HUES6 (cell line): ENCODE measurements at regions not wholly inside any gene's neighbourhood (a gene's known extent, or its start where the extent isn't known, plus 50 kb on each side); places are given as distances from the start of the nearest gene placed in this dataset.

ENCODE experiments used
- H3K27ac ChIP-seq: 2 replicates; pipeline ENCODE4 v1.7.0; 2013; ENCODE audit warnings: low read depth, mild to moderate bottlenecking, low read length, inconsistent platforms
- H3K27me3 ChIP-seq: 2 replicates; pipeline ENCODE4 v1.6.1; 2013; ENCODE audit warnings: low read length; ENCODE audit not compliant: control insufficient read depth, insufficient read depth
- H3K36me3 ChIP-seq: 2 replicates; pipeline ENCODE4 v1.6.1; 2013; ENCODE audit warnings: low read length; ENCODE audit not compliant: control insufficient read depth, insufficient read depth
- H3K4me1 ChIP-seq: 2 replicates; pipeline ENCODE4 v1.6.1; 2013; ENCODE audit warnings: low read length; ENCODE audit not compliant: control insufficient read depth, insufficient read depth
- H3K4me3 ChIP-seq: 2 replicates; pipeline ENCODE4 v1.5.1; 2013; ENCODE audit warnings: low read depth, low read length
- H3K9ac ChIP-seq: one replicate; pipeline ENCODE4 v1.6.1; 2013; ENCODE audit warnings: mild to moderate bottlenecking, low read length
- H3K9me3 ChIP-seq: 2 replicates; pipeline ENCODE4 v1.6.1; 2013; ENCODE audit warnings: low read depth, low read length; ENCODE audit not compliant: control insufficient read depth, insufficient read depth

DNA sequence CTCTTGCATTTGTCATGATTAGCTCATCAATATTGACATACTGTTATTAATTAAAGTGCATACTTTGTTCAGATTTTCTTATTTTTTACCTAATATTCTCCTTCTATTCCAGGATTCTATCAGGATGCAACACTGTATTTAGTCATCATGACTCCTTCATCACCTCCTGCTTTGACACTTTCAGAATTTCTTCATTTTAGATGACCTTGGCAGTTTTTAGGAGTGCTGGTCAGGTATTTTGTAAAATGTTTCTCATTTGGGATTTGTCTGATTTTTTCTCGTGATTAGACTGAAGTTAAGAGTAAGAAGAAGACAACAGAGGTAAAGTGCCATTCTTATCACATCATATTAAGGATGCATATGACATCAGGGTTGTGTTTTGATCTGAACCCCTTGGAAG is 167.0 kb upstream of the FOXG1 start:
- Histone ChIP-seq H3K27me3 (no peaks in the 10 kb centered on the region), H3K9ac (no peak overlapping the region), H3K9me3 (no peaks in the 10 kb centered on the region), H3K27ac (no peak overlapping the region), H3K36me3 (no peaks in the 10 kb centered on the region), H3K4me1 (no peaks in the 10 kb centered on the region), H3K4me3 (no peak overlapping the region)

DNA sequence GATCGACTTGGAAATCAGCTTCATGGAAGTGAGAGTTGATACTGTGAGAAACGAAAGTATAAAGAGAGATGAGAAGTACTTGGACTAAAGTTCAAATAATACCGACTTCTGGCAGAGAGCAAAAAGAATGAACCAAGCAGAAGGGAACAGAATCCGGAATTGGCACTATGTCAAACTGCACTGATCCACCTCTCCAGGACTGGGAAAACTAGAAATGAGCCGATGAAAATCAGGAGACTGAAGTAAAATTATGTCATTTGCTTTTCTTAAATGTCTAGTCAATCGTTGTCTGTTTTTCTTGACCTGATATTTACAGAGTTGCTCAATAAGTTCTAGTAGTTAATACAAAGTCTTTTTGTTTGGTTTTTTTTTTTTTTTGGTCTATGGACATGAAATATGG is 163.0 kb upstream of the FOXG1 start:
- H3K27ac ChIP-seq = no peak overlapping the region

DNA sequence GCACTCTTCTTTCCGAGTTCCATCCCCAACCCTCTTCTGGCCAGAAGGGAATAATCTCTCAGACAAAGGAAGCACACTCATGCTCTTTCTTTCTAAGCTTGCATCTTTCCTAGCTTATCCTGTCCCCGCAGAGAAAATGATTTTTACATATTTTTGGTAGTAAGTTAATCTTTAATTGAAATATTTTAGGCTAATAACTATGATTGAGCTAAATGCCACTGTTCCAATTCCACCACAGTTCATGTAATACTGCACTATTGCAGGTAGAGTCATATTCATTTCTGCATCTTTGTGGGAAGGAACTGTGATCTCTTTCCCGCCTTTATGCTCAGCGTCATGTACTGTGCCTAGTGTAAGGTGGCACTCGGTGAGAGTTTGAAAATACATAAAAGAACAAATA is 158.9 kb upstream of the FOXG1 start:
- Histone ChIP-seq H3K27me3 (no peaks in the 10 kb centered on the region), H3K27ac (no peak overlapping the region), H3K9ac (no peak overlapping the region), H3K4me3 (no peak overlapping the region), H3K36me3 (no peaks in the 10 kb centered on the region), H3K9me3 (no peaks in the 10 kb centered on the region), H3K4me1 (no peaks in the 10 kb centered on the region)

More for the DNA sequence above, 163.0 kb upstream of the FOXG1 start:
- Histone ChIP-seq H3K27me3 (no peaks in the 10 kb centered on the region), H3K9me3 (no peaks in the 10 kb centered on the region), H3K36me3 (no peaks in the 10 kb centered on the region), H3K4me3 (no peak overlapping the region), H3K9ac (no peak overlapping the region), H3K4me1 (no peaks in the 10 kb centered on the region)

- H3K27me3 ChIP-seq = no peaks in the 10 kb centered on the region
- H3K4me1 ChIP-seq = no peaks in the 10 kb centered on the region
- H3K36me3 ChIP-seq = no peaks in the 10 kb centered on the region
- no peaks in the 10 kb centered on the region for H3K9me3 ChIP-seq
- no peak overlapping the region for H3K9ac ChIP-seq
- no peak overlapping the region for H3K4me3 ChIP-seq
- no peak overlapping the region for H3K27ac ChIP-seq
Observed at GRCh38 chr14:28608443-28608842, 158.1 kb upstream of the FOXG1 start.

GRCh38 chr14:28608851-28609828 is 157.4 kb upstream of the FOXG1 start:
- Histone ChIP-seq H3K9me3 (no peaks in the 10 kb centered on the region), H3K27ac (no peak overlapping the region), H3K27me3 (no peaks in the 10 kb centered on the region), H3K9ac (no peak overlapping the region), H3K36me3 (no peaks in the 10 kb centered on the region), H3K4me1 (no peaks in the 10 kb centered on the region), H3K4me3 (no peak overlapping the region)

DNA sequence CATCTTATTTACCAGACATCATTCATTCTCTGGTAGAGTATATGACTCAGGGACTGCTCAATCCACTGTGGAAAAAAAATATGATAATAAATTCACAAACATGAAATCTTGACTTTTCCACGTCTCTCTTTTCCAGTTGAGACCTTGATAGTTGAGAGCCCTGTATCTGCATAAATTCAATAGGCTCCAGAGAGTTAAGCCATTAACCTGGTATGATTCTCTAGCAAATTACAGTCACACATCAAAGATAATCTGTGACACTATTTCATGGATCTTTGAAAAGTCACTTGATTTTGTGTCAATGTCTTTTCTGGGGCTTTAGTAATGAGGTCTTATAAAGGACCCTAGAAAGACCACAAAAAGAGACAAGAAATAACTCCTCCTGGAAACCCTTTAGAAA is 154.2 kb upstream of the FOXG1 start:
- H3K4me1 ChIP-seq = no peaks in the 10 kb centered on the region
- H3K27ac ChIP-seq = no peak overlapping the region
- H3K9ac ChIP-seq = no peak overlapping the region
- H3K36me3 ChIP-seq = no peaks in the 10 kb centered on the region
- H3K4me3 ChIP-seq = no peak overlapping the region
- H3K27me3 ChIP-seq = no peaks in the 10 kb centered on the region
- H3K9me3 ChIP-seq = 0 out of 2 replicates have a peak, but pooled peaks cover 7% of the 10 kb centered on the region

- Histone ChIP-seq H3K27me3 (no peaks in the 10 kb centered on the region), H3K9me3 (0 out of 2 replicates have a peak, but pooled peaks cover 7% of the 10 kb centered on the region), H3K27ac (no peak overlapping the region), H3K4me3 (no peak overlapping the region), H3K9ac (no peak overlapping the region), H3K4me1 (no peaks in the 10 kb centered on the region), H3K36me3 (no peaks in the 10 kb centered on the region)
Observed at GRCh38 chr14:28613532-28613931, 153.1 kb upstream of the FOXG1 start.

- H3K27me3 ChIP-seq = no peaks in the 10 kb centered on the region
- H3K9ac ChIP-seq = no peak overlapping the region
- H3K4me3 ChIP-seq = no peak overlapping the region
- H3K9me3 ChIP-seq = peaks cover 2% of the 10 kb centered on the region; the same call in 1 of the 2 replicates
- H3K27ac ChIP-seq = no peak overlapping the region
- no peaks in the 10 kb centered on the region for H3K36me3 ChIP-seq
- H3K4me1 ChIP-seq = no peaks in the 10 kb centered on the region
Observed at GRCh38 chr14:28626780-28627179, 139.8 kb upstream of the FOXG1 start.

GRCh38 chr14:28629328-28630004 is 137.1 kb upstream of the FOXG1 start:
- H3K9ac ChIP-seq = no peak overlapping the region
- H3K27me3 ChIP-seq = no peaks in the 10 kb centered on the region
- H3K36me3 ChIP-seq = no peaks in the 10 kb centered on the region
- no peaks in the 10 kb centered on the region for H3K4me1 ChIP-seq
- peaks cover 2% of the 10 kb centered on the region; the same call in 1 of the 2 replicates for H3K9me3 ChIP-seq
- H3K4me3 ChIP-seq = no peak overlapping the region
- no peak overlapping the region for H3K27ac ChIP-seq

DNA sequence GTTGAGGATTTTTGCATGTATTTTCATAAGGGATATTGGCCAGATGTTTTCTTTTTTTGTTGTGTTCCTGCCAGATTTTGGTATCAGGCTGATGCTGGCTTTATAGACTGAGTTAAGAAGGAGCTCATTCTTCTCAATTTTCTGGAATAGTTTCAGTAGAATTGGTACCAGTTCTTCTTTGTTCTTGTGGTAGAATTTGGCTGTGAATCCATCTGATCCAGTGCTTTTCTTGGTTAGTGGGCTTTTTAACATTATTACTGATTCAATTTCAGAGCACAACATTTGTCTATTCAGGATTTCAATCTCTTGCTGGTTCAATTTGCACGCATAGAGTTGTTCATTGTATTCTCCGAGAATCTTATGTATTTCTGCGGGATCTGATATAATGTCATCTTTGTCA is 136.5 kb upstream of the FOXG1 start:
- H3K4me3 ChIP-seq = no peak overlapping the region
- no peaks in the 10 kb centered on the region for H3K27me3 ChIP-seq
- no peak overlapping the region for H3K27ac ChIP-seq
- H3K9me3 ChIP-seq = peaks cover 2% of the 10 kb centered on the region; the same call in 1 of the 2 replicates
- H3K9ac ChIP-seq = no peak overlapping the region
- no peaks in the 10 kb centered on the region for H3K36me3 ChIP-seq
- no peaks in the 10 kb centered on the region for H3K4me1 ChIP-seq

DNA sequence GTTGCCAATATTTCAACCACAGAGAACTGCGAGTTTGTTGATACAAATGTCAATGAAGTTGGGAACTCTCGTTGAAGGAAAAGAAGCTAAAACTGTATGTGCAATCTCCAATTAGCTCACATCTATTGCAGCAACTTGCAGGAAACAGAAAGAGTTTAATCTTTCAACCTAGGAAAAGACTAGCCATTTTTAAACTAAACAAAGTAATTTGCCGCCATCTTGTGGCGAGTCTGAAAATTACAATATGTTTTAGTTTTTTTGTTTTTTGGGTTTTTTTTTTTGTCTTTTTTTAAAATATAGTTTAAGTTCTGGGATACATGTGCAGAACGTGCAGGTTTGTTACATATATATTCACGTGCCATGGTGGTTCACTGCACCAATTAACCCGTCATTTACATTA is 131.2 kb upstream of the FOXG1 start:
- Histone ChIP-seq H3K9me3 (peaks cover 4% of the 10 kb centered on the region; the same call in 1 of the 2 replicates), H3K36me3 (no peaks in the 10 kb centered on the region), H3K27ac (no peak overlapping the region), H3K9ac (no peak overlapping the region), H3K4me3 (no peak overlapping the region), H3K4me1 (no peaks in the 10 kb centered on the region), H3K27me3 (no peaks in the 10 kb centered on the region)
